ENCODE measurements at regions not wholly inside any gene's neighbourhood (a gene's known extent, or its start where the extent isn't known, plus 50 kb on each side); places are given as distances from the start of the nearest gene placed in this dataset.

DNA sequence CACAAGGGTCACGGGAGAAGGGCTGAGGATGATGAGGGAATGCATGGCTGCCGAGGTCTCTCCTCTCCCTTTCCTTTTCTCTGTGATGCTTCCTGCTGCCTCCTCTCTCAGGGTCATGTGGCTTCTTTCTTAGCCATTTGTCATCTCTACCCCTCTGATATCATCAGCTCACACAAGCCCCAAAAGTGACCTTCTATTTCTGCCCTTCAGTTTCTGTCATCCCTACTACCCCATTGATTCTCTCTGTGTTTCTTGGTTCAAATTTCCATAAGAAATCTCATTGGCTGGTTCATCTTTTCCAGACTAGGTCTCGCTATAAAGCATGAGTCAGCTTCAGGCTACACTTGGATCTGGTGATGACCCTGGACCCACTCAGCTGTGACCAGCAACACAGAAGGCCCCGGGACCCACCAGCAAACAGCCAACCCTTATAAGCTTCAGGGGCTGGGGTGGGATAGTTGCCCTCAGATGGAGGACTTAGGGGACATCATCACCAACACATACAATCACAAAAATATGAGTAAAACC, 284.3 kb downstream of the SKAP2 start:
- TF ChIP-seq, protein P1, sequence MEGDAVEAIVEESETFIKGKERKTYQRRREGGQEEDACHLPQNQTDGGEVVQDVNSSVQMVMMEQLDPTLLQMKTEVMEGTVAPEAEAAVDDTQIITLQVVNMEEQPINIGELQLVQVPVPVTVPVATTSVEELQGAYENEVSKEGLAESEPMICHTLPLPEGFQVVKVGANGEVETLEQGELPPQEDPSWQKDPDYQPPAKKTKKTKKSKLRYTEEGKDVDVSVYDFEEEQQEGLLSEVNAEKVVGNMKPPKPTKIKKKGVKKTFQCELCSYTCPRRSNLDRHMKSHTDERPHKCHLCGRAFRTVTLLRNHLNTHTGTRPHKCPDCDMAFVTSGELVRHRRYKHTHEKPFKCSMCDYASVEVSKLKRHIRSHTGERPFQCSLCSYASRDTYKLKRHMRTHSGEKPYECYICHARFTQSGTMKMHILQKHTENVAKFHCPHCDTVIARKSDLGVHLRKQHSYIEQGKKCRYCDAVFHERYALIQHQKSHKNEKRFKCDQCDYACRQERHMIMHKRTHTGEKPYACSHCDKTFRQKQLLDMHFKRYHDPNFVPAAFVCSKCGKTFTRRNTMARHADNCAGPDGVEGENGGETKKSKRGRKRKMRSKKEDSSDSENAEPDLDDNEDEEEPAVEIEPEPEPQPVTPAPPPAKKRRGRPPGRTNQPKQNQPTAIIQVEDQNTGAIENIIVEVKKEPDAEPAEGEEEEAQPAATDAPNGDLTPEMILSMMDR (conservative IDR thresholded peaks at IDR 0.05): no peak
- TF ChIP-seq EZH2 (IDR thresholded peaks at IDR 0.05; ENCODE audit: low read depth): no peak
- intact Hi-C loops (cut with micrococcal nuclease; ENCODE audit: unreplicated experiment): no loop called here
- no peaks in the 10 kb centered on the region for H3K79me2 ChIP-seq (ENCODE audit: low read depth)
- H3K9me2 ChIP-seq (ENCODE audit: insufficient read depth): no peaks in the 10 kb centered on the region
- DNase-seq: no peak
- H3F3A ChIP-seq (ENCODE audit: insufficient read depth, low read depth): no peaks in the 10 kb centered on the region
- no peaks in the 10 kb centered on the region for H3K9me3 ChIP-seq (ENCODE audit: insufficient read depth, low read depth)
- no peak overlapping the region for H3K27ac ChIP-seq
- POLR2A ChIA-PET (ENCODE audit: unreplicated experiment): no interaction called here
- H3K4me2 ChIP-seq: no peak overlapping the region
- no peaks in the 10 kb centered on the region for H3K4me1 ChIP-seq (replicated peaks; ENCODE audit: insufficient read depth)
- CTCF ChIA-PET: no interaction called here
- H3K36me3 ChIP-seq (ENCODE audit: low read depth): no peaks in the 10 kb centered on the region
- no peak overlapping the region for H3K4me3 ChIP-seq
- no peak overlapping the region for H2AFZ ChIP-seq
- no peaks in the 10 kb centered on the region for H3K27me3 ChIP-seq (ENCODE audit: insufficient read depth, low read depth)
- no TSS peak for BruUV-seq (replicated peaks)
- no peaks in the 10 kb centered on the region for H4K20me1 ChIP-seq (ENCODE audit: insufficient read depth)

DNA sequence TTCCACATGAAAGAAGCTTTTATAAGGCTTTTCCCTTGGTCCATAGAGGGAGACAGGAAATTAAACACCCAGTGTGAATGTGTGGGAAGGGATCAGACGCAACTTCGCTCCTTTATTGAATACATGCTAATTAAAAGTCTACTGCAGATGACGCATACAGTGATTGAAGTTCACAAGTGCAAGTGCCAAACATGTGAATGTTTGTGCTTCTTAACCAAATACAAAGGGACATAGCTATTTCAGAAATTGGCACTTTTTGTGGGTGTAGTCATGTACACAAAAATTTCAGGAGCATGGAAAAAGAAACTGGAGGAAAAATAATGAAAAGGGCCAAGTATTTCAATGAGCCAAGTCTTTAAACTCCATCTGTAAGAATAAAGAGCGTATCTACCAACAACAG, 283.7 kb downstream of the SKAP2 start:
- Histone ChIP-seq H3K9me3 (ENCODE audit: insufficient read depth, low read depth) (no peaks in the 10 kb centered on the region), H2AFZ (no peak overlapping the region), H3K9me2 (ENCODE audit: insufficient read depth) (no peaks in the 10 kb centered on the region), H3K4me1 (replicated peaks; ENCODE audit: insufficient read depth) (no peaks in the 10 kb centered on the region), H3K27me3 (ENCODE audit: insufficient read depth, low read depth) (no peaks in the 10 kb centered on the region), H3K79me2 (ENCODE audit: low read depth) (no peaks in the 10 kb centered on the region), H3K36me3 (ENCODE audit: low read depth) (no peaks in the 10 kb centered on the region), H3K4me3 (no peak overlapping the region), H4K20me1 (ENCODE audit: insufficient read depth) (no peaks in the 10 kb centered on the region), H3K27ac (no peak overlapping the region), H3K4me2 (no peak overlapping the region), H3F3A (ENCODE audit: insufficient read depth, low read depth) (no peaks in the 10 kb centered on the region)
- intact Hi-C loops (cut with micrococcal nuclease; ENCODE audit: unreplicated experiment): no loop called here
- BruUV-seq (replicated peaks): no TSS peak
- CTCF ChIA-PET: interaction anchor here (0.6 kb wide), 1 partner anchor 260 kb away, joined by 3 read pairs; no protein-coding TSS in a partner anchor
- POLR2A ChIA-PET (ENCODE audit: unreplicated experiment): no interaction called here
- no peak for TF ChIP-seq EZH2 (IDR thresholded peaks at IDR 0.05; ENCODE audit: low read depth)
- TF ChIP-seq, protein P1 (conservative IDR thresholded peaks at IDR 0.05): no peak
- DNase-seq: no peak

DNA sequence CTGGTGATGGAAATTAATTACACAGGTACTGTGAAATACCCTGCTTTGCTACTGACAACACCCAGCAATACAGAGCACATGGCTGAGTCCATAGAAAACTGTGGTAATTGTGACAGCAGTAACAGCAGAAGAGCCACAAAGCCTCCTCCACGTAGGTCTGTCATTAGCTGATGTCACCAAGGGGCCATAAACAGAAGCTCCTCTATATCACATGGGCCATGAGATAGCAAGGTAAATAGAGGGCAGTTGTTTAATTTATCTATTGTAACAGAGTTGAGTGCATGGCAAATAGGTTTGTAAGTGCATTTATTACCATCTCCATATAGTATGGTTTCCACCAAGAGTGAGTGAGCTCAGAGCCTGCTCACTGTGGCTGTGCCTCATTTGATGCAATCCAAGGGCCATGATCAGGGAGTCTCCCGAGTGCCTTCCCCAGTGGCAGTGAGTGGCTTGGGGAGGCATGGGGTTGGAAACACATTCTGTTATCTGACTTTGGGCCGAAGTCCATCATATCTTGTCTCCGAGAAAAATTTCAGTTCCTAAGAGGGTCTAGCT, 281.2 kb downstream of the SKAP2 start:
- H3K27ac ChIP-seq: no peak overlapping the region
- no peaks in the 10 kb centered on the region for H3K27me3 ChIP-seq (ENCODE audit: insufficient read depth, low read depth)
- no peaks in the 10 kb centered on the region for H3K79me2 ChIP-seq (ENCODE audit: low read depth)
- H3K4me3 ChIP-seq: no peak overlapping the region
- H3K9me2 ChIP-seq (ENCODE audit: insufficient read depth): no peaks in the 10 kb centered on the region
- no peaks in the 10 kb centered on the region for H3K36me3 ChIP-seq (ENCODE audit: low read depth)
- intact Hi-C loops (cut with micrococcal nuclease; ENCODE audit: unreplicated experiment): no loop called here
- no peak overlapping the region for H2AFZ ChIP-seq
- no peaks in the 10 kb centered on the region for H3K4me1 ChIP-seq (replicated peaks; ENCODE audit: insufficient read depth)
- TF ChIP-seq, protein P1 (conservative IDR thresholded peaks at IDR 0.05): no peak
- no peak for TF ChIP-seq EZH2 (IDR thresholded peaks at IDR 0.05; ENCODE audit: low read depth)
- no peak overlapping the region for H3K4me2 ChIP-seq
- no peak for DNase-seq
- no peaks in the 10 kb centered on the region for H3F3A ChIP-seq (ENCODE audit: insufficient read depth, low read depth)
- no TSS peak for BruUV-seq (replicated peaks)
- ChIA-PET CTCF (interaction anchor here (0.6 kb wide), 1 partner anchor 690 kb away, joined by 4 read pairs; no protein-coding TSS in a partner anchor), POLR2A (ENCODE audit: unreplicated experiment) (no interaction called here)
- no peaks in the 10 kb centered on the region for H4K20me1 ChIP-seq (ENCODE audit: insufficient read depth)
- H3K9me3 ChIP-seq (ENCODE audit: insufficient read depth, low read depth): no peaks in the 10 kb centered on the region
